ENCODE measurements at regions not wholly inside any gene's neighbourhood (a gene's known extent, or its start where the extent isn't known, plus 50 kb on each side); places are given as distances from the start of the nearest gene placed in this dataset.
"Not testable (repeated sequence)": the region's sequence is repeated elsewhere in the genome, so short reads cannot be mapped to it uniquely, and the experiment has no call there.

DNA sequence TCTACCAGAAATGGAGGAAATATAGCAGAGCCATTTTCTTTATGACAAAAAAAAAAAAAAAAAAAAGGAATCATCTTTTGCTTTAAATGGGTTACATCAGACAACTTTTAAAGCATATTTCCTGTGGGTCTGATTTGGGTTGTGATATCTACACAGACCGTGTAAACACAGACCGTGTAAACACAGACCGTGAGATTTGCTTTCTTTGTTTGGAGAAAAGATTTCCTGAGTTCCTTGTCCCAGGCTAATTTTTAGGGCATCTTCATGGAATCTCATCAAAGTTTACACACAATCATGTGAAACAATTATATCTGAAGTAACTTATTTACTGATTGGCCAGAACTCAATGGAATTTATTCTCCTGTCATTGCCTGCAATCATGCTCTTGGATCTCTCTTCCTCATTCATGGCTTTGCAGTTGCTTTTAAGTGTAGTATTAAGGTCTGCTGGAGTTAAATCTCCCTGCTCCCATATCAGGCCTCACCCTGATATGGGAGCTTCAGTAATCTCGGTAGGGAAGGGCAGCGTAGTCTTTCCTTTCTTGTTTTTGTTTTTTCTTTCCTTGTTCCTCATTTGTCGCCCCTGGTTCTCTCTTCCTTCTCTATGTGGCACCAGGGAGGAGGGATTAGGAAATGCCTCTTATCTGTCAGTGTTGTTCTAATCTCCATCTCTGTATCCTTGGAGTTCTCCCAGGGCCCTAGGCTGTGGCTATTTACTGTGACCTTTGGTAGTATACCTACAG lies 248.6 kb upstream of the JADE1 start:
- DNase-seq: peak in 2 of 3 donors; percentile 30 to 32

DNA sequence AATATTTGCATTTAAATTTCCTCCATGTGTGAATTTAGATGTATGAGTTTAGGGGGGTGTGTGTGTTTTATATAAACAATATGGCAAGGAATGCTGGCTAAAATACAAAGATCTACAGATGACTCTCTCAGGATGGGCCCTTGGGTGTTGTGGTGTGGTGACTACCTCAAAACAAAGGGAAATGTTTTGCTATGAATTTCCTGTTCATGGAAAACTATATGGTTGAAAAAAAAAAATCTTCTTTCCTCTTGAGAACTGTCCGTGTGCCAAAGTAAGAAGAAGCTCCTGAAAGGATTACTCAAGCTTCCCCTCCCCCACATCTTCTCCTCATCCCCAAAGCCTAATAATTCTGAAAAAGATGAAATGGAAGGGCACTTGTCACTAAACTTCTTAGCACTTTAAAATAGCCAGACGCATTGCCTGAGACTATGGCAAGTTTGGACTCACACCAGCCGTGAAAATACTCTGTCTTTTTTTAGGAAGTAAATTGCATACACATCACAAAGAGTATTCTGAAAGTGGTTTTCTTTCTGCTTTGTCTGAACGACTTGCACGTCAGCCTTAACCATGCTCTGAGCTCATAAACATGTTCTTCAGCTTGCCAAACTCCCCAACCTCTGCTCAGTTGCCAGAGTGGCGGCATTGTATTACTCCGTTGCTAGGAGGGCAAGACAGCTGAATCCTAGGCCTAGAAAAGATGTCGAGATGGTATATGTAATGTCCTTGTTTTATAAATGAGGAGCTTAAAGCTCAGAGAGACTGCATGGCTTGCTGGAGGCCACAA lies 250.4 kb upstream of the JADE1 start:
- DNase-seq: peak; percentile 17 to 53 (median 40)

DNA sequence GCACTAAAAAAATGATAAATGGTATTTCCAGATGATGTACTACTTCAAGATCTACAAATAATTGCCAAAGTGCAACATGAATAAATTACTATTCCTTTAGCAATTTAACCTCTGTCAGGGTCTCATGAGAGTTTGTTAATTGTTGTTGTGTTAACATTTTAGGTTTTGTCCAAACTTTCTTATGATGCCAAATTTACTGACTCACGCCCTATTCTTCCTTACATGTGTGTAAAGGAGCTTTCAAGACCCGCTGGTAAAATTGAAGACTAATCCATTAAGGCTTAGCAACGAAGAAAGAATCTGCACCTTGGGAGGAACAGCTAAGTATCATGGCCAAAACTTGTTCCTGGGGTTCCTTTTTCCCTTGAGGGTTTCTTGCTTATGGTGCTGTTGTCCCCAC lies 252.7 kb upstream of the JADE1 start:
- no peak for DNase-seq

DNA sequence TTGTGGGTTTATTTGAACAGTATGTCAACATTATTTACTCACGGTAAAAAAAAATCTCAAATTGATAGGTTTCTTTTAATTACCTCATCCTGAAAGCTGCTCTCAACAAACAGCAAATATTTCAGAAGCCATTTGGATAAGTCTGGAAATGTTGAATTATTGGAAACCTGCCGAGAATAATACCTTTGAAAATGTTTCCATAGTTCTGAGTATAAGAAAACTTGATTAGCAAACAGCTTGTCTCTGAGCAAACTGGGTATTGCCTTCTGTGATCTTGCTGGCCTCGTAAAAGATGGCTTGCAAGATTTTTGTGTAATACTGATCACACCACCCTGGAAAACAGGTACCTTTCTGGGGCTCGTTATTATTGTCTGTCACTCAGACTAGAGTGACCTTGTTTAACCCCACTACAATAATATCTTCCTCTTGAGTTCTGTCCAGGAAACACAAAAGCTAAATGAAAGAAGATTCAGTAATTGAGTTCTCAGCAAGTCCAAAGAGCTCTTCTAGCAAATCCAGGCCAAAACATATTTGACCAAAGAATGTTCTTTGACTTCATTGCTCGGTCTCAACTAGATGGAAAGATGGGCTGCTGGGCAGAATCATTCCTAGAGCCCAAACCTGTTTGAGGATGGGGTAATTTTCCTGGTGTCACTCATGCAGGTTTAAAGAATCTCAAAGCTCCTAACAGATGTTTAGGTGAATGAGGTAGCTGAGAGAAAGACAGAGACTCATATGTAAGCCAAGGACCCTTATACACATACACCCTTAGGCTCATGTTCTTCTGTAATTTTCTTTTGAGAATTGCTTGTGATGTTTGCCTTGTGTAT lies 255.6 kb upstream of the JADE1 start:
- DNase-seq: no peak

DNA sequence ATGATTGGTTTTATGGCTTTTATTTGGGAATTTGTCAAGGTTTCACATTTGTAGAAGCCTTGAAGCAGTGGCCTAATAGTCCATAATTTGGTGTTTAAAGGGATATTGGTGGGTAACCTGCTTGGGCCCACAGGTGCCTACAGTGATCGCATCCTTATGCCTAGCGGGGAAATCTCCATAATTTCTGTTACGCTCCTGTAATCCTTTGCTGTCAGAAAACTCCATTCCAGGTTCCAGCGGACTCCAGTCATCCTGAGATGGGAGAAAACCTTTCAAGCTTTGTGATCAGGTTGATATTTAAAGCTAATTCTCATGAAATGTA lies 257.0 kb upstream of the JADE1 start:
- no peak for DNase-seq

DNA sequence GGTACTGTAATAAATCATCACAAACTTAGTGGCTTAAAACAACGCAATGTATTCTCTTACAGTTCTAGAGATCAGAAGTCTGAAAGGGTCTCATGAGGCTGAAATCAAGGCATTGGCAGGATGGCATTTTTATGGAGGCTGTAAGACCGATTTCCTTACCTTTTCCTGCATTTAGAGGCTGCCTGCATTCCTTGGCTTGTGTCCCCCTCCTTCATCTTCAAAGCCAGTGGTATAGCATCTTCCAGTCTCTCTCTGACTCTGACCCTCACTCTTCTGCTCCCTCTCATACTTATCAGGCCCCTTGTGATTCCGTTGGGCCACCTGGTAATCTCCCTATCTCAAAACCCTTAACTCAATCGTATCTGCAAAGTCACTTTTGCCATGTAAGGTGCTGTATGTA lies 258.2 kb upstream of the JADE1 start:
- no peak for DNase-seq

DNA sequence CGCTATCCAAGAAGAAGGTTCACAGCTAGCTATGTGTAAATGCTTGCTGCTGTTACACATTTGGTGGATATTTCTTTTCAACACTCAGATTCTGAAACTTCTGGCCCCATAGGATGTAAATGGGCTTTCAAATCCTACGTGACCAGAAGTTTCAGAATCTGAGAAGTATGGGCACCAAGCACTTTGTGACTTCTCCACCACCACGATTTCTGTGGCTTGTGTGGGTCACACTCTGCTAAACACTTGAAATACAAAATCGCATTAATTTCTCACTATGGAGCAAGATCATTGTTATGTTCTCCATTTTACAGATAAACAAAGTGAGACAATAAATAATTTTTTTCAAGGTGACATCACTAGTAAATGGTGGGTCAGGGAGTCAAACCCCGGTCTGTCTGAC lies 259.4 kb upstream of the JADE1 start:
- no peak for DNase-seq

DNA sequence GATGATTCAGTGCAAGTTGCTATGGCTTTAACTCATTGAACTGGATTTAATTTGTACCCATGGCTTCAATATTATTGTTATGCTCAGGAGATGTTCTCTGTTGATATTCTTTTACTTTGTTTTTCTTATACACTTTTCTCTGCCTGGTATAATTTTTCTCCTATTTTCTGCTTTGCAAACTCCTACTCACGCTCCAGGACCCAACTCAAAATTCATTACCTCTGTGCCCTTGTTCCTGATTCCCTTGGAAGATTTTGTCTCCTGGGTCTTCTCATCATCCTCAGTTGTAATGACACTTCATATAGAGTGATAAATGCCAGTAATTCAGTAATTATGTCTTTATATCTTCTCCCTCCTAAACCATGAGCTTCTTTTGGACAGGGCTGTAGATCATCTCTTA lies 259.9 kb upstream of the JADE1 start:
- DNase-seq: no peak

DNA sequence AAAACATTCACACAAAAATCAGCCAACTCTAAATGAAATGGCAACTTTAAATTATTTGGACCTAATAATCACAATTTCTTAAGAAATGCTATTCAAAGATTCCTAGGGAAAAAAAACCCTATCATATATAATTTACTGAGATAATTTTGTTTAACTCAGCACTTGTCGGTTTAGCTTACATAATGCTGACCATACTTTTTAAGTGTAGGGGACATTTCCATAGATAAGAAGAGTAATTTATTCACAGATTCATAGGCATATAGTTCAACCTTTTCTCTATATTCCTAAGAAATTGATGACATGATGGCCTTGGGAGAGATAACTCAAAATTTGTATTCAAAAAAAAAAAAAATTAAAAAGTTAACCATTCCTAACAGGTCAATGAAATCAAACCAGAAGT lies 260.8 kb upstream of the PGRMC2 start:
- no peak for DNase-seq

DNA sequence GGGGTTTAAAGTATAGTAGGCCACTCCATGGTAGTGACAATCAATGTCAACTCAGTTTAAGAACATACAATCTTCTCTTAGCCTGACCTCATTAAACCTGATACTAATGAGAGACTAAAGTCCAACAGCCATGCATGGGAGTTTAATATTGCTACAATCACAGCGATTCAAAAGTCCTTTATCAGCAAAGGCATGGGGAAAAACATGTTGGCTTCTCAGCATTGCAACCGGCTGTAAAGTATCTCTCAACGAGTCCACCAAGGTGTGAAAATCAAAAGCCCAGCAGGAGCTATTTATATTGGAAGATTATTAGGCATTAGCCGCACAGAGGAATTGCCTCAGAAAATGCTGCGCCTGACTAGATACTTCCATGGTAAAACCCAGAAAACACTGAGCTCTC lies 256.7 kb upstream of the PGRMC2 start:
- DNase-seq: no peak

DNA sequence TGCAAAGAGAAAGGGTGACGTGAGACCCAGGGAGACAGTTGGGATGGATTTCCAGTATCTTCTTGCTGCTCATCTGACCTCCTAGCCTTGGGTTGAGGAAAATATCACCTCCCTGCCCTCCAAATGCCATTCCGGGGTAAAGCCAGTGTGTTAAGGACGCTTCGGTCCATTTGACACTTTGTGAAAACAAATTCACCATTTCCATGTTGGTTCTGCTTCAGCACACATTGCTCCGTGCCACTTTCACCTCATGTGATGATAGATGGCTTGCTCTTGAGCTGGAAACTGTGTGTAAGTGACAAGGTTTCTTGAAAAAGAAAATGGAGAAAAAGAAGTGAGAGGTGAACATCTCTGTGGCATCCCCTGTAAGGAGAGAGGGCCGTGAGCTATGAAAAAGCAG lies 256.1 kb upstream of the PGRMC2 start:
- DNase-seq: no peak

DNA sequence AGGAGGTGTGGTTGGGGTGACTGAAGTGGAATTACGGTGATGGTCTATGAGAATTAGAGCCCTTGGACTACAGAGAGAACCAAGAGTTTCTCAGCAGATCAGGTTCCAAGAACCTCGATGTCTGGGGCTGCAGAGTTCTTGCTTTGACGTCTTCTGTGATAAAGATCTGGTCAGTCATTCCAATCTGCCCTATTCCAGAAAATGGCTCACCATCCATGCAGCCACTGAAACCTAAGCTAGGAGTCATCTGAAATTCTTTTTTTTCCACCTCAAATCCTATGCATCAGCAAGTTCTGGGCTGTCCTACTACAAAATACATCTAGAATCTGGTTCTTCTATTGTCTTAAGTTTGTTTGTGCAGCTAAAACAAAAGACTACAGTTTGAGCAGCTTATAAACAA lies 254.4 kb upstream of the PGRMC2 start:
- DNase-seq: no peak

DNA sequence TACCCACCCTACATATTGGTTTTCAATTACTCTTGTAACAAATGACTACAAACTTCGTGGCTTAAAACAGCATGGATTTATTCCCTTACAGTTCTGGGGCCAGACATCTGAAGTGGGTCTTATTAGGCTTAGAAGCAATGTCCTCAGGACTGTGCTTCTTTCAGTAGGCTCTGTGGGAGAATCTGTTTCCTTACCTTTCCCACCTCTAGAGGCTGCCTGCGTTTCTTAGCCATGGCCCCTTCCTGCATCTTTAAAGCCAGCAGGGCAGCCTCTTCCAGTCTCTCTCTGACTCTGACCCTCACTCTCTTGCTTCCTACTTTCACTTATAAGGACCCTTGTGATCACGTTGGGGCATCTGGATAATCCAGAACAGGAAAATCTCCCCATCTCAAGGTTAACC lies 252.5 kb upstream of the PGRMC2 start:
- DNase-seq: no peak

DNA sequence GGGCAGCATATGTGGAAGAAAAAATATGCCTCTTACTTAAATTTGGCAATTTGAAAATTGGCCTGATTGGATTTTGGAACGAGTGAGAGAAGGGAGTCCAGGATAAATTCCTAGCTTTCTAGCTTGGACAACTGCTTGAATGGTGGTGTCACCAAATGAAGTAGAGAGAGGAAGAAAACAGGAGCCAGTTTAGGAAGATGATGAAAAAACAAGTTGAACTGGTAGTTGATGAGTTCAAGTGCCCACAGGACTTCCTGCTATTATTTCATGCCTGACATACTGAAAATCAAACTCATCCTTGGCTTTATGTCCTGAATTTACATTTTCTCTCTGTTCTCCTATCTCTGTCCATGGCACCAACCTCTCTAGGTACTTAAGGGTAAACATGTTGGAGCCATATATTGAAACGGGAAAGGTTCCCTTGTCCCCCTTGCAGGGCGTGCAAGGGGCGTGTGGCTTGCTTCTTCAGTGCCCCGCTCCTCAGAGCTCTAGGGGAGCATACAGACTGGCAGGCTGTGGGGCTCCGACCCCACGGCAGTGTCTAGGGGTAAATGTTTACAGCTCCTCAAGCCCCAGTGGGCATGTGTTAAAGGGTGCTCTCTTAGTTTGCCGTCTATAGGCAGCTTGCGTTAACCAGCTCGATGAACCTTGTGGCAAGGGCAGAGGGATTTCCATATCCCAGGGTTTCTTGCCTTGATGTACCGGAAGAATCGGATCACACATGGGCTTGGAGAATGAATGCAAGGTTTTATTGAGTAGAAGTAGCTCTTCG lies 250.7 kb upstream of the PGRMC2 start:
- no peak for DNase-seq

DNA sequence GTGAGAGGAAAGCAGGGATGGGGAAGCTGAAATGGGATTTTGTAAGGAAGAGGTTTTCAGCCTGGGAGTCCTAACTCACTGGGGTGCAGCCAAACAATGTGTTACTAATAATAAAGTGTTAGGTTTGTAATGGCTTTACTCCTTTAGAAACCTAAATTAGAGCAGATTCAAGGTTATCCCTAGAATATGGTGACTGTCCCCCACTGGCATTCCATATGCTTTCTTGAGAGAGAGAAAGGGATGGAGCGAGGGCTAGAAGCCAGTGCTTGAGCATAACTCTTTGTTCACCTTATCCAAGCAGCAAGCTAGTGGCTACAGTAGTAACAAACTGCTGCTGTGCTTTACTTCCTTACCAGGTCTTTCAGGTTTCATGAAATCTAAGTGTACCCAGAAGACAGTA lies 249.1 kb upstream of the PGRMC2 start:
- DNase-seq: no peak

DNA sequence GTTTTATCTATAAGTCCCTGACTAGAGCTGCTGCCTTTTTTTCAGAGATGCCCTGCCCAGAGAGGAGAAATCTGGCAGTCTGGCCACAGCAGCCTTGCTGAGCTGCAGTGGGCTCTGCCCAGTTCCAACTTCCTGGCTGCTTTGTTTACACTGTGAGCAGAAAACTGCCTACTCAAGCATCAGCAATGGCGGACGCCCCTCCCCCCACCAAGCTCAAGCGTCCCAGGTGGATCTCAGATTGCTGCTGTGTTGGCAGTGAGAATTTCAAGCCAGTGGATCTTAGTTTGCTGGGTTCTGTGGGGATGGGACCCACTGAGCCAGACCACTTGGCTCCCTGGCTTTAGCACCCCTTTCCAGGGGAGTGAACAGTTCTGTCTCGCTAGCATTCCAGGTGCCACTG lies 247.9 kb upstream of the PGRMC2 start:
- DNase-seq: not testable (repeated sequence)

DNA sequence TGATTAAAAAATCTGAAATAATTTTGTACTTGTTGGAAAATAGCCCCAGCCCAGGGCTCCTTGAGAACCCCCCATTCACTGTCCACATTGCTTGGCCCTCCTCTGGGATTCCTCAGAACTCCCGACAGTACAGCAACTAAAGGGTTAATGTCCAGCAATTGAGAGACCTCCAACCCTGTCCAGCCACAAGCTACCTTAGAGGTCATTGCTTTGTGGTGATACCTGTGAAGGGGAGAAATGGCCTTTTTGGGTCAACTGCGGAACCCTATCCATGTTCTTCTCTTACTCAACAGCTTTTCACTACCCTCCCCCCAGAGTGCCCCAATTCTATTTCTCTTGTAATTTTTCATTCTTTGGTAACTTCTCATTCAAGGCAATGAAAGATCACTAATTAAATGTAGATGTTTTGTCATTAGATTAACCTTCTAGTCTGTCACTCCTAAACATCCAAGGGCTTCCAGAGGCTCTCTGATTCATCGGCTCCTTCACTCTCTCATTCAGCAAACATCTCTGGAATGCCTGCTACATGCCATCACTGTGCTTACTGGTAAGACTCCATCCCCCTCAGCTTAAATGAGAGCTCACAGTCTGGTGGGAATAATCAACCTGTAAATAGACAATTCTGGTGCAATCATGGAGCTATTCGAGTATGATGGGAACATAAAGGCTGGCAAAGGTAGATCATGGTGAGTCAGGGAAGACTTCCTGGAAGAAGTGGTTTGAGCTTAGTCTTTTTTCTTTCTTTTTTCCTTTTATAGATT lies 241.4 kb upstream of the PGRMC2 start:
- peak in 1 of 3 donors; percentile 5 for DNase-seq

DNA sequence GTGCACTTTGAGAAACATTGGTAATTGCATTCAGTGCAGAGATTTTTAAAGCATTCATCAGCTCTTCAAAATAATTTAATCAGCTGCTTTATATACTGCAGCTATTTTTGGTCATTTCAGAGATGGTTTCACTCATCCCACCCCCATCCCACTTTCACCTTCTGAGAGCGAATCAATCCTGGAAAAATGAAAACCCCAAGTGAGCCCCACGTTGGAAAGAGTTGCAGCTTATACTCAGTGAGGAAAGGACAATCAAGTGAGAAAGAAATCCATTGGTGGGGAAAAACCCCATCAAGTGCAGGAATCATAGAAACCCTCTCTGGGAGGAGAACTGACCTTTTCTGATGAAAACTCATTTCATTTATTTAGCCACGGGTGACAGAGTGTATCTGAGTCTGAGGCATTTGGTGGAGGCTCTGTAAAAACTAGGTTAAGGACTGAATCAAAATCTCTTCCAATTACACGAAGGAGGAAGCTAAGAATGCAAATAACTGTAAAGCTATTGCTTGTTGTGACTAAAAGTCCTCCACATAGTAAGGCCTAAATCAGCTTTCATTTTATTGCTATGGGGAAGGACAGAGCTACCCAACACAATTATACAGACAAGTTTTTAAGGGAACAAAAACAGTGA lies 240.4 kb upstream of the PGRMC2 start:
- DNase-seq: no peak

DNA sequence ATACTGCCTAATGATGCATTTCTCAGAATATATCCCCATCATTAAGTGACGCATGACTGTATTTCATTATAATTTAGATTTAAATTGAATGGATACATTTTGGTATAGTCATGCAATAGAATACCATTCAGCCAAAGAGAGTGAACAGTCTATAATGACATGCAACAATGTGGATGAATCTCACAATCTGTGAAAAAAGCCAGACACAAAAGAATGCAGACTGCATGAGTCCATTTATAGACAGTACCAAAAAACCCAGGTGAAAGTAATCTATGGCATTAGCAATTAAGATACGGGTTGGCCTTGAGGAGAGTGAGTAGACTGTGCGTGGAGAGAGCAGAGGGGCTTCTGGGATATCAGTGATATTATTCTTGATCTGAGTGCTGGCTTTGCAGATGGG lies 239.7 kb upstream of the PGRMC2 start:
- no peak for DNase-seq

DNA sequence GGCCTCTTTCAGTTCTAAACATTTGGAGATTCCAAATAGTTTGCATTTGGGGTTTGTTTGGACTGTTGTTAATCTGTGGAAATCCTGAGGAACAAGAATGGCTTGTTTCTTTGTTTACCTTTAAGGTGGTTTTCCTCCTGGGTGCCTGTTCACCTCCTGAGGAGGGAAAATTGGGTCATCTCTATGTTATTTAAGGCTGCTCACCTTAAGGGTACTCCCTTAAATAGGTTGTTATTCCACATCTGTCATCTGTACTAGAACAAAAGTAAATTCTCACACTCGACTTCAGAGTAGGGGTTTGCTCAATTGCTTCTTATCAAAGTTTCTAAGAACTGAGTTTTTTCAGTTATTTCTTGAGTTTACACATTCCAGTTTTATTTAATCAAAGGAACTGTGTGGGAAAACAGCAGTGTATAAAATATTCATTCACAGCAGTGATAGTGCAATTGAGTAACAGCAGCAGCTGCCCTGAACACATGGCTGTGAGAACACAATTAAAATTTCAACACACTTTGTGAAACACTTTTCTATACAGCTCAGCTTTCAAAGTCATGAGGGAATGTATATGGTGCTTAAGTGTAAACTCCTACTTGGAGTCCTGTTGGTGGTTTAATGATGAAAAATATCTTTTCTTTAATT lies 238.5 kb upstream of the PGRMC2 start:
- peak; percentile 43 to 59 (median 47) for DNase-seq

DNA sequence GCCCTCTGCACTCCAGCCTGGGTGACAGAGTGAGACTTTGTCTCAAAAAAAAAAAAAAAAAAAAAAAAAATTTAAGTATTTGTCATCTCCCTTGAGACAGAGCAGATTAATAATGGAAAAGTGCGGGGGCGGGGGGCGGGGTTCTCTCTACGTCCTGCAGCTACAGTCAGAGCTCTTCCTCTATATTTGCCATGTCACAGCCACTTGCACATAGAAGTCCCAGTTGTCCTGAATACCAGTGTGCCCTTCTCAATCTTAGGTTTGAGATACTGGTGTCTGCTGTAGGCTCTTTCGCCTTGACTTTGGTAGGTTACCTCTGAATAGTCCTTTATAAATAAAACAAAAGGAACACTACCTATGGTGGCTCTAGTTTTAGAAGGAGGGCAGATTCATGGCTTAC lies 237.8 kb upstream of the PGRMC2 start:
- DNase-seq: peak; percentile 70 to 85 (median 84)

Measured in suppressor macrophage treated with lipopolysaccharide for 1 hour (primary cell).